ENCODE measurements at regions not wholly inside any gene's neighbourhood (a gene's known extent, or its start where the extent isn't known, plus 50 kb on each side); places are given as distances from the start of the nearest gene placed in this dataset.

DNA sequence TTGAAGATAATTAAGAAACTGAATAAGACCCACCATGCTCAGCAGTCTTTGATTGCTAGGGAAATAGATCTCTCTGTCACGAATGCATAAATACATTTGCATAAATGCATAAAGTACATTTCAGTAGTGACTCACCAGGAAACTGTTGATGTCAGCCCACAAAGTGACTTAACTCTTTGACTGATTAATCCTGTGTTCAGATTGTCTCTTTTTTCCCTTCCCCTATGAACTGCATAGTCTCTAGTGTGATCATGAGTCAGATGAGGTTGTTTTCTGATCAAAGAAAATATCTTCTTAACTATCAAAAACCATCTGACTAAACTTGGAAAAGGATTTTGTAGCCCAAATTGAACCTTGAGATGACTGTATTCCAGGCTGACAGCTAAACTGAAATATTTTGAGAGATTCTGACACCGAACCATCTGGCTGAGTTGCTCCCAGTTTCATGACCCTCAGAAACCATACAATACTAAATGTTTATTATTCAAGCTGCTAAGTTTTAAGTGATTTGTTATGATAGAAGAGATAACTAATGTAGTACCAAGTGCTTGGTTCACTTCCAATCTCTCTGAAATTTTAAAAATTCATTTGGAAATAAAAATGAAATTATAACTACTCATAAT, 1381.5 kb upstream of the AGA start:
- H3K9me3 ChIP-seq, result no peaks in the 10 kb centered on the region
- H3K4me1 ChIP-seq, result no peaks in the 10 kb centered on the region
- TF ChIP-seq POLR2AphosphoS5 (IDR thresholded peaks at IDR 0.05; ENCODE audit: insufficient read depth in 1 of 2, low read depth in 1 of 2), result no peak
- no peak for TF ChIP-seq POLR2A (IDR thresholded peaks at IDR 0.05)
- TF ChIP-seq CTCF (IDR thresholded peaks at IDR 0.05), result no peak
- no peak overlapping the region for H3K27ac ChIP-seq
- H3K36me3 ChIP-seq, result no peaks in the 10 kb centered on the region
- no peak overlapping the region for H3K4me3 ChIP-seq
- no peaks in the 10 kb centered on the region for H3K27me3 ChIP-seq
- no peak for DNase-seq (ENCODE audit: extremely low spot score in 2 of 2)
- intact Hi-C loops (cut with DNase I), result no loop called here

DNA sequence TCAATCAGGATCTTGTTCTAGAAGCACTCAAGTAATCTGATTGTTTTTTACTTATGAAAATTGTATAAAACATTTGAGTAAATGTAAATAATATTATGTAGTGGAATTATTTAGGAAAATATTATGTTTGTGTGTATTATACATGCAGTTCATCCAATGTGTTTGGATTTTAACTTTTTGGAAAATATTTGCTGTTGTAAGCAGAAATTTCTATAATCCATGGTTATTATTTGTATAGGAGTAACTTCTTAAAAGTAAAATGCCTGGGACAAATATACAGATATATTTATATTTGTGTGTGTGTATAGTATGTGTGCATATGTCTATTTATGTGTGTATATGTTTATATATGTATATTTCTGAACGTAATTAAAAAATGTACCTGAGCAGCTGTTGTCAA, 1394.6 kb upstream of the AGA start:
- no peak overlapping the region for H3K4me3 ChIP-seq
- DNase-seq (ENCODE audit: extremely low spot score in 2 of 2), result no peak
- no peaks in the 10 kb centered on the region for H3K4me1 ChIP-seq
- no peaks in the 10 kb centered on the region for H3K36me3 ChIP-seq
- no peaks in the 10 kb centered on the region for H3K9me3 ChIP-seq
- H3K27me3 ChIP-seq, result no peaks in the 10 kb centered on the region
- TF ChIP-seq POLR2AphosphoS5 (IDR thresholded peaks at IDR 0.05; ENCODE audit: insufficient read depth in 1 of 2, low read depth in 1 of 2) (no peak), CTCF (IDR thresholded peaks at IDR 0.05) (no peak), POLR2A (IDR thresholded peaks at IDR 0.05) (no peak)
- intact Hi-C loops (cut with DNase I), result no loop called here
- H3K27ac ChIP-seq, result no peak overlapping the region

DNA sequence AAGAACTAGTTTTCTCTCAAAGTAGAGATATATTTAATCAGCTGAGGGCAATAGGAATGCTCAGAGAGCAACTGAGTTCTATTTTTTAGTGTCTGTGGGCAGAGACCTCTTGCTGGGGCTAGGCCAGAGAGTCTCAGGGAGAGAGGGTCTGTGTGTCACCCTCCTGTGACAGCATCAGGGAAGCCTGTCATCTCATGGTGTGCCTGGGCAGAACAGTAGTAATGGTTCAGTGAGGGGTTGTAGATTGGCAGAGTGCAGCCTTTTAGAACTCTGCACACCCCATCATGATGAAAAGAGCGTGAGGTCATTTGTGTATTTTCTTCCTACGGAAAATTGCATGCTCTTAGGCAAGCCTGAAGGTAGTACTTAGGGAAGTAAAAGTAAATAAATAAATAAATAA, 1396.5 kb upstream of the AGA start:
- intact Hi-C loops (cut with DNase I), result no loop called here
- H3K27me3 ChIP-seq, result no peaks in the 10 kb centered on the region
- no peak for DNase-seq (ENCODE audit: extremely low spot score in 2 of 2)
- no peak overlapping the region for H3K27ac ChIP-seq
- H3K9me3 ChIP-seq, result no peaks in the 10 kb centered on the region
- H3K4me3 ChIP-seq, result no peak overlapping the region
- H3K36me3 ChIP-seq, result no peaks in the 10 kb centered on the region
- TF ChIP-seq CTCF (IDR thresholded peaks at IDR 0.05) (no peak), POLR2AphosphoS5 (IDR thresholded peaks at IDR 0.05; ENCODE audit: insufficient read depth in 1 of 2, low read depth in 1 of 2) (no peak), POLR2A (IDR thresholded peaks at IDR 0.05) (no peak)
- H3K4me1 ChIP-seq, result no peaks in the 10 kb centered on the region

- Histone ChIP-seq H3K36me3 (no peaks in the 10 kb centered on the region), H3K27ac (no peak overlapping the region), H3K27me3 (no peaks in the 10 kb centered on the region), H3K4me1 (no peaks in the 10 kb centered on the region), H3K9me3 (no peaks in the 10 kb centered on the region), H3K4me3 (no peak overlapping the region)
- no peak for TF ChIP-seq POLR2AphosphoS5 (IDR thresholded peaks at IDR 0.05; ENCODE audit: insufficient read depth in 1 of 2, low read depth in 1 of 2)
- no peak for TF ChIP-seq CTCF (IDR thresholded peaks at IDR 0.05)
- no peak for TF ChIP-seq POLR2A (IDR thresholded peaks at IDR 0.05)
- DNase-seq (ENCODE audit: extremely low spot score in 2 of 2), result no peak
- intact Hi-C loops (cut with DNase I), result no loop called here
Observed at GRCh38 chr4:178856139-178856800, 1414.0 kb upstream of the AGA start.

DNA sequence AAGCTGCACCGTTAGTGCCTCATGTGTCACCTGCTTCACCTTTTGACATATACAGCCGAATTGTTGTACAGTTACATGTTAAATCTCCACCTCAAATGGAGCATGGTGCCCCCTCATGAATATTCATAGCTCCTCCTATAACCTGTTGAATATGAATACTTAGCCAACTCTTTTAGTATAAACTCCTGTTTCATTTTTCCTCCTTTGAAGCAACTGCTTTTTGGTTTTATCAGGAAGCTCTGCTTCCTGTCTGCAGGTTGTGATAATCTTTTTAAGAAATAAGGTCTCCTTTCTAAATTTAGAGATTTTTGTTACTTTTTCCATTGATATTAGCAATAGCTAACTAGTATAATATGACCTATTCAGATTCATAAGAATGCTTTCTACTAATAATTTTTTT, 1429.2 kb upstream of the AGA start:
- no peak overlapping the region for H3K27ac ChIP-seq
- DNase-seq (ENCODE audit: extremely low spot score in 2 of 2), result no peak
- no peaks in the 10 kb centered on the region for H3K9me3 ChIP-seq
- TF ChIP-seq POLR2A (IDR thresholded peaks at IDR 0.05) (no peak), POLR2AphosphoS5 (IDR thresholded peaks at IDR 0.05; ENCODE audit: insufficient read depth in 1 of 2, low read depth in 1 of 2) (no peak), CTCF (IDR thresholded peaks at IDR 0.05) (no peak)
- no peaks in the 10 kb centered on the region for H3K36me3 ChIP-seq
- no peaks in the 10 kb centered on the region for H3K27me3 ChIP-seq
- no peaks in the 10 kb centered on the region for H3K4me1 ChIP-seq
- H3K4me3 ChIP-seq, result no peak overlapping the region
- intact Hi-C loops (cut with DNase I), result no loop called here

Measured in vagina (tissue), 2 donors.